ENCODE measurements at regions not wholly inside any gene's neighbourhood (a gene's known extent, or its start where the extent isn't known, plus 50 kb on each side); places are given as distances from the start of the nearest gene placed in this dataset.
"Not testable (repeated sequence)": the region's sequence is repeated elsewhere in the genome, so short reads cannot be mapped to it uniquely, and the experiment has no call there.

DNA sequence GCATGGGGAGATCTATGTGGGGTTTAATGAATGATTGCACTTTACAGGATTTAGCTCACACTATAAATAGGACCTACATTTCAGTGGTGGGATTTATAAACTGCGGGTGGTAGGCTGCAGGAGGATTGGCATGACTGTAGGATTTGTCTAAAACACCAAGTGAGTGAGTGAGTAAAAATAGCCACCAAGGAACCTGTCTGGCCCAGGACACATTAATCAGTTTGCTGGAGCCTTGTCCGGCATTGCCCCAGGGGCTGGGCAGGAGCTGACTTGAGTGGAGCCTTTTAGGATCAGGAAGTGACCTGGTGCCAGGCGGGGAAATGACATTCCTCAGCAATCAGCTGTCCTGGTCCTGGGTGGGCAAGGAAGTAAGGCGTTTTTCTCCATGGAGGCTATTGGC lies 193.9 kb upstream of the ADRA1D start:
- peaks cover 2% of the 10 kb centered on the region for H3K9me3 ChIP-seq (ENCODE audit: low read length)
- no peak overlapping the region for H2AFZ ChIP-seq (ENCODE audit: low read depth, low read length)
- H3K4me3 ChIP-seq (ENCODE audit: low read length) = no peak overlapping the region
- no peaks in the 10 kb centered on the region for H3K4me1 ChIP-seq (ENCODE audit: insufficient read depth, low read length)
- H3K27me3 ChIP-seq (ENCODE audit: insufficient read depth, low read length) = no peaks in the 10 kb centered on the region
- H3K36me3 ChIP-seq (ENCODE audit: insufficient read depth, low read length) = no peaks in the 10 kb centered on the region

DNA sequence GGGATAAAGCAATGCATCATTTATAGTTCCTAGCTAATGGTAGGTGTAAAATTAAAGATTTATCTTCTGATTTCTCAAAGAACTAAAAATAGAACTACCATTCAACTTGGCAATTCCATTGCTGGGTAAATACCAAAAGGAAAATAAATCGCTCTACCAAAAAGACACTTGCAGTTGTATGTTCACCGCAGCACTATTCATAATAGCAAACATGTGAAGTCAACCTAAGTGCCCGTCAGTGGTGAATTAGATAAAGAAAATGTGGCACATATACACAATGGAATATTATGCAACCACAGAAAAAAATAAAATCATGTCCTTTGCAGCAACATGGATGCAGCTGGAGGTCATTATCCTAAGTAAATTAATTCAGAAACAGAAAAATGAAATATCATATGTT lies 192.8 kb upstream of the ADRA1D start:
- Histone ChIP-seq H3K4me1 (ENCODE audit: insufficient read depth, low read length) (no peaks in the 10 kb centered on the region), H3K9me3 (ENCODE audit: low read length) (peaks cover 2% of the 10 kb centered on the region), H3K4me3 (ENCODE audit: low read length) (no peak overlapping the region), H2AFZ (ENCODE audit: low read depth, low read length) (no peak overlapping the region), H3K36me3 (ENCODE audit: insufficient read depth, low read length) (no peaks in the 10 kb centered on the region), H3K27me3 (ENCODE audit: insufficient read depth, low read length) (no peaks in the 10 kb centered on the region)

DNA sequence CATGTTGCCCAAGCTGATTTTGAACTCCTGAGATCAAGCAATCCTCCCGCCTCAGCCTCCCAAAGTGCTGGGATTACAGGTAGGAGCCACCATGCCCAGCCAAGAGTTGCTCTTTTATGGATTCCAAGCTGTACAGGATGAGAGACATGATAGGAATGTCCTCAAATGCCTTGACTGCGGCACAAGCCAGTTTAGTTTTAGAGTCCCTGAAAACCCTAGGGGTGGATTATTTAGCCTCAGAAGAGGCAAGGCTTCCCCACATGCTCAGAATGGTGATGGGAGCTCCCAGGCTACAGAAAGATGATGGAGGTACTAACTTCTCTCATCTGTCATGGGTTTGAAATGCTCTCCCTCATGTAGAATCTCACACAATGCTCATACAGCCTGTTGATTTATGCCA lies 192.1 kb upstream of the ADRA1D start:
- Histone ChIP-seq H3K4me1 (ENCODE audit: insufficient read depth, low read length) (no peaks in the 10 kb centered on the region), H3K36me3 (ENCODE audit: insufficient read depth, low read length) (no peaks in the 10 kb centered on the region), H3K27me3 (ENCODE audit: insufficient read depth, low read length) (no peaks in the 10 kb centered on the region), H3K4me3 (ENCODE audit: low read length) (no peak overlapping the region), H2AFZ (ENCODE audit: low read depth, low read length) (no peak overlapping the region), H3K9me3 (ENCODE audit: low read length) (no peaks in the 10 kb centered on the region)

DNA sequence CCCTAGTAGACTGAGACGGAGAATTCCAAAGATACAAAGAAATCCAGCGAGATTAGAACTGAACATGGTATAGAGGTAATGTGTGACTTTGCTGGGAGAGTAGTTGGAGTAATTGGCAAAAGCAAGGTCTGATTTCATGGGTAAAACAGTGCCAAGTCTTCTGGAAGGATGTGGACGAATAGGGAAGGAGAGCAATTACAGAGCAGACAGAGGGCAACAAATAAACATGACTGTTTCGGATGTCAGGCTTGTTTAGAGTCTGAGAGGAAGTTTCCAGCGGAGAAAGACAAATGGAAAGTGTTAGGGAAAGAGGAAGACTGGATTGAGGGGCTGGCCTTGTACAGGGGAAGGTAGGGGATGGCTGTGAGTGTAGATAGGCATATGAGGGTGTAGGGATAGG lies 190.4 kb upstream of the ADRA1D start:
- H3K4me3 ChIP-seq (ENCODE audit: low read length) = no peak overlapping the region
- H2AFZ ChIP-seq (ENCODE audit: low read depth, low read length) = no peak overlapping the region
- no peaks in the 10 kb centered on the region for H3K36me3 ChIP-seq (ENCODE audit: insufficient read depth, low read length)
- H3K9me3 ChIP-seq (ENCODE audit: low read length) = no peaks in the 10 kb centered on the region
- no peaks in the 10 kb centered on the region for H3K4me1 ChIP-seq (ENCODE audit: insufficient read depth, low read length)
- no peaks in the 10 kb centered on the region for H3K27me3 ChIP-seq (ENCODE audit: insufficient read depth, low read length)

DNA sequence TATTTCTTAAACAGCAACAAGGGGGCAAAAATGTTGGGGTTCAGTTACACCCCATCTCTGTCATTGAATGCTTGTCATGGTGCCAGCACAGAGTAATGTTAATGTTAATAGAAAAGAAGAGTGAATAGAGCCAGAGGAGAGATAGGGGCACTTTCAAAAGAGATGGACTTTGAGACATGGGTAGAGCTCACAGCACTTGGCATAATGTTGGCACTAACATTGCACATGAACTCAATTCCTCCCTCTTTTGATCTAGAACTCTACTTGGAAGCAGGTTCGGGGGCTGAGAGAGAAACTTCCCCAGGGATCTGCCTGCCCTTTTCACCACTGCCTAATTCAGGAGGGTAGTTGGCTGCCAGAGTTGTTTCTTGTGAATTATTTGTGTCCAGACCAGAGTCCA lies 188.0 kb upstream of the ADRA1D start:
- Histone ChIP-seq H2AFZ (ENCODE audit: low read depth, low read length) (no peak overlapping the region), H3K9me3 (ENCODE audit: low read length) (no peaks in the 10 kb centered on the region), H3K4me3 (ENCODE audit: low read length) (no peak overlapping the region), H3K27me3 (ENCODE audit: insufficient read depth, low read length) (no peaks in the 10 kb centered on the region), H3K4me1 (ENCODE audit: insufficient read depth, low read length) (no peaks in the 10 kb centered on the region), H3K36me3 (ENCODE audit: insufficient read depth, low read length) (no peaks in the 10 kb centered on the region)

DNA sequence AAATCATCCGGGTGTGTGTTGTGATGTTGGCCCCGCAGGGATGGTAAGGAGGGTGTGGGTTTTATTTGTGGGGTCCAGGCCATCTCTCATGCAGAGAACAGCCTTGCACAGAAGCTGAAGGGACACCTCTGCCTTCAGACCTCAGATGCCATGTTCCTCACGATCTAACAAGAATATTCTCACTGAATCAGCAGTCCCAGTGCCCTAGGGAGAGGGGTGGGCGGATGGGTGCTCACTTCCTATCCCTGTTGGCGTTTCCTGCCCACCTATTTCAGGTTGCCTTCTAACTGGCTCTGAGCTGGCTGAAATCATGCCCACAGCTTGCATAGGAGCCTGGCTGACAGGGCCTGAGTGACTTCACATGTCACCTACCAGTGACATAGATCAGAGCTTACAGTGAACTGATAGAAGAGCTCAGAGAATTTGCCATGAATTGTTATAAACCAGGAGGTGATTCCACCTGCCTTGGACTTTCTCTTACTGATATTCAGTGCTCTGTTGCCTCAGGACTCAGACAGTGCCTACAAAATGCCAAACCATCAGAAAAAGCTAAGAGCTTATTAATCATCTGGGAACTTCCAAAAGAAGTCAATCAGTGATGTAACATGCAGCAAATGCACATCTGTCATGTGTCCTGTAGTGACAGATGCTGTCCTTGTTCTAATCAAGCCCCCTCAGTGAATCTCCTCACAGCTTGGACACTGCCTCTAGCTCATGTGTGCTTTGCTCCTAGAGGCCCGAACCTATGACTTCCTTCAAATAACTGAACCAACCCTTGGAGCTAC lies 186.8 kb upstream of the ADRA1D start:
- Histone ChIP-seq H3K4me3 (ENCODE audit: low read length) (no peak overlapping the region), H3K27me3 (ENCODE audit: insufficient read depth, low read length) (no peaks in the 10 kb centered on the region), H3K36me3 (ENCODE audit: insufficient read depth, low read length) (no peaks in the 10 kb centered on the region), H3K4me1 (ENCODE audit: insufficient read depth, low read length) (no peaks in the 10 kb centered on the region), H3K9me3 (ENCODE audit: low read length) (no peaks in the 10 kb centered on the region), H2AFZ (ENCODE audit: low read depth, low read length) (no peak overlapping the region)

DNA sequence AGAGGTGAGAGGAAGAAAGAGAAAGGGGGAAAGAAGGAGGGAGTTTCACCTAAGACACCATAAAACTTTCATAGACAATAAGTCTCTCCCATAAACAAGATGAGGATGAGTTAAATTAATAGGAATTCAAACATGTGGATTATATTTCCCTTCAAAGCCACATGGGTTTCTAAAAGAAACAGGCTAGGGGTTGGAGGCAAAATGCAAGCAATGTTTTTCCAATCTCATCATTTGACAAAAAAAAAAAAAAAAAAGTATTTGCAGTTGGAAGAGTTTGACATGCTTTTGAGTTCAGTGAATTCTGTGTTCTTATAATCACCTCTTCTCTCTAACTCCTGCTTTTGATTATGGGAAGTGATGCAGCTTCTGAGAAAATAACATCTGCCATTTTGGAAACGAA lies 186.1 kb upstream of the ADRA1D start:
- H3K4me3 ChIP-seq (ENCODE audit: low read length) = no peak overlapping the region
- H2AFZ ChIP-seq (ENCODE audit: low read depth, low read length) = no peak overlapping the region
- H3K9me3 ChIP-seq (ENCODE audit: low read length) = no peaks in the 10 kb centered on the region
- no peaks in the 10 kb centered on the region for H3K36me3 ChIP-seq (ENCODE audit: insufficient read depth, low read length)
- no peaks in the 10 kb centered on the region for H3K4me1 ChIP-seq (ENCODE audit: insufficient read depth, low read length)
- no peaks in the 10 kb centered on the region for H3K27me3 ChIP-seq (ENCODE audit: insufficient read depth, low read length)

DNA sequence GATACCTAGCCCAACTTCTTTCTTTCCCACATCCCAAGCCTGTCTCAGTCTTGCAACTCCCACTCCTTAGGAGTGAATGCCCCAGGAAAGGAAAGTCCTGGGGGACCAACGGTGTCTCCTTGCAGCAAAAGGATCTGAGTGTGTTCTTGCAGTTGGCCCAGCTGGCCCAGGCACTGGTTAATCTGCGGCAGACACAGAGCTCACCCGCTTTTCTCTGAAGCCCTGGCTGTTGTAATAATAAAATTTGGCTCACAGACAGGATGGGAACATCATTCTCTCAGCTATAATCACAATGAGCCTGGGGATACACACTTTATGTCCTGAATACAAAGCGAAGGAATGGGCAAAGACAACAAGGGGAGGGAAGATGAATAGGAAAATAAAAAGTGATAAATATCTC lies 185.6 kb upstream of the ADRA1D start:
- Histone ChIP-seq H3K36me3 (ENCODE audit: insufficient read depth, low read length) (no peaks in the 10 kb centered on the region), H2AFZ (ENCODE audit: low read depth, low read length) (no peak overlapping the region)

DNA sequence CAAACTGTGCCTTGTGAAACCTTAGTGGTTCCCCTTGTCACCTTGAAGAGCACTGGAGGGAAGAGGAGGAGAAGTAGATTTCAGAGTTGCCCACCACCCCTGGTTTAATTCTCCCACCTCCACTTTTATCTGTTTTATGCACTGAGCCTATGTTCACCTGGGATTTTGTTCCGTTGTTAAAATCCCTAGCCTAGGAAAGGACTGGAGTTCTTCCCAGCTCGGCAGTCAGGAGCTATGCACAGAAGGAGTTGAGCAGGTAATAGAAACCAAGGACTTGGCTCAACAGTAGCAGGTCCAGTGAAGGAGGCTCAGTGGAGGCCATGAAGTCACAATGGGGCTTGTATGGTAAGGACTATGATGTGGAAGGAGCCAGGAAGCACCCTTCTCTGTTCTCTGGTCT lies 182.4 kb upstream of the ADRA1D start:
- H3K36me3 ChIP-seq (ENCODE audit: insufficient read depth, low read length) = no peaks in the 10 kb centered on the region
- H3K4me1 ChIP-seq (ENCODE audit: insufficient read depth, low read length) = peaks cover 14% of the 10 kb centered on the region
- H3K4me3 ChIP-seq (ENCODE audit: low read length) = no peak overlapping the region
- no peaks in the 10 kb centered on the region for H3K27me3 ChIP-seq (ENCODE audit: insufficient read depth, low read length)
- H2AFZ ChIP-seq (ENCODE audit: low read depth, low read length) = no peak overlapping the region
- H3K9me3 ChIP-seq (ENCODE audit: low read length) = no peaks in the 10 kb centered on the region

More for the DNA sequence above, 185.6 kb upstream of the ADRA1D start:
- no peaks in the 10 kb centered on the region for H3K27me3 ChIP-seq (ENCODE audit: insufficient read depth, low read length)
- H3K4me1 ChIP-seq (ENCODE audit: insufficient read depth, low read length) = no peaks in the 10 kb centered on the region
- H3K4me3 ChIP-seq (ENCODE audit: low read length) = no peak overlapping the region
- H3K9me3 ChIP-seq (ENCODE audit: low read length) = no peaks in the 10 kb centered on the region

DNA sequence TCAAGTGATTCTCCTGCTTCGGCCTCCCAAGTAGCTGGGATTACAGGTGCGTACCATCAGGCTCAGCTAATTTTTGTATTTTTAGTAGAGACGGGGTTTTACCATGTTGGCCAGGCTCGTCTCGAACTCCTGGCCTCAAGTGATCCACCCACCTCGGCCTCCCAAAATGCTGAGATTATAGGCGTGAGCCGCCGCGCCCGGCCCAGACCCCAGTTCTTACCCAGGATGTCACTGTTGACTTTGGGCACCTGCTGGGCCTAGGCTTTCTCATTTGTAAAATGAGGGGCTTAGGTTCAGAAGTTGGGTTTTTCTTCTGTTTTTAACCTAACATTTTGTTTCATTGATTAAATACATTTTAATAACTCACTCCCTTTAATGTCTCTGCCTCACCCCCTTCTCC lies 181.7 kb upstream of the ADRA1D start:
- H3K27me3 ChIP-seq (ENCODE audit: insufficient read depth, low read length); H3K9me3 ChIP-seq (ENCODE audit: low read length); H2AFZ ChIP-seq (ENCODE audit: low read depth, low read length); H3K36me3 ChIP-seq (ENCODE audit: insufficient read depth, low read length); H3K4me3 ChIP-seq (ENCODE audit: low read length): not testable (repeated sequence)
- peaks cover 14% of the 10 kb centered on the region for H3K4me1 ChIP-seq (ENCODE audit: insufficient read depth, low read length)

DNA sequence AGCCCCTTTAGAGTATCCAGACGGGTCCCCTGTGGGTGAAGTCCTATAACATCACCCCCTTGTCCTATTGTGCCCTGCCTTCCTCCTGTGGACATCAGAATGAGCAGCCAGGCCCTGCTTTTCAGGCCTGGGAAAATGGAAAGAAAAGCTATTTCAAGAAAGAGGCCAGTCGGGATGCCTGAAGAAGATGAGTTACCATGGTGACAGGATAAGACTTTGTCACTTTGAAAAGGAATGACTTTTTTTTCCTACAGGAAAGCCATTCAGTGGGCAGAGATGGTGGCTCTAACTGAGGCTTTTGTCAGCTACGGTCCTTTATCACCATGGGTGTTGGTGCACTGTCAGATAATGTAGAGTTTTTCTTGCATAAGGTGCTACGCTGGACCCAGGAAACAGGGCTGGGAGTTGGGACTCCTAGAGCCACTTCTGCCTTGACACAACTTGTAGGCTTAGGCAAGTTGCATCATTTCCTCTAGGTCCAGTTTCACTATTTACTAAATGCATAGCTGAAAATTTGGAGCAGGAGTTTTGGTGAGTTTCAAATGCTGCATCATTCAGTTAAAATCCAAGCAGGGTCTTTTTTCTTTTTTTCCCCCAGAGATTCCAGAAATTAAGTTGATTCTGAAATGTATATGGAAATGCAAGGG lies 179.0 kb upstream of the ADRA1D start:
- Histone ChIP-seq H2AFZ (ENCODE audit: low read depth, low read length) (no peak overlapping the region), H3K4me3 (ENCODE audit: low read length) (no peak overlapping the region), H3K27me3 (ENCODE audit: insufficient read depth, low read length) (no peaks in the 10 kb centered on the region), H3K4me1 (ENCODE audit: insufficient read depth, low read length) (peaks cover 14% of the 10 kb centered on the region), H3K9me3 (ENCODE audit: low read length) (no peaks in the 10 kb centered on the region), H3K36me3 (ENCODE audit: insufficient read depth, low read length) (no peaks in the 10 kb centered on the region)

DNA sequence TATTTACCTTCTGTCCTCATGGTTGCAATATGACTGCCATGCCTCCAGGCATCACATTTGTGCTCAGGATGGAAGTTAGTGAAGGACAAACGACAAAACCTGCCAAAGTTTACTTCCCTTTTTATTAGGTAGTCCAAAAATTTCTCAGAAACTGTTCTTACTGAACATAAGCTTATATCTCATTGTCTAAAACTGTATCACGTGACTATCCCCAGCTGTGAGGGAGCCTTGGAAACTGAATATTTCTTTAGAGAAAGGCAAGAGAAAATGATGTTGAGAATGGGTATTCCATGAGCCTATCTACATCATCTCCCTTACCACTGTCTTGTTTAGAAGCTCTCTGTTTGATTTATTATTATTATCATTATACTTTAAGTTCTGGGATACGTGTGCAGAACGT lies 169.1 kb upstream of the ADRA1D start:
- no peak overlapping the region for H3K4me3 ChIP-seq (ENCODE audit: low read length)
- H2AFZ ChIP-seq (ENCODE audit: low read depth, low read length) = no peak overlapping the region
- H3K27me3 ChIP-seq (ENCODE audit: insufficient read depth, low read length) = no peaks in the 10 kb centered on the region
- H3K4me1 ChIP-seq (ENCODE audit: insufficient read depth, low read length) = no peaks in the 10 kb centered on the region
- H3K36me3 ChIP-seq (ENCODE audit: insufficient read depth, low read length) = no peaks in the 10 kb centered on the region
- peaks cover 1% of the 10 kb centered on the region for H3K9me3 ChIP-seq (ENCODE audit: low read length)

DNA sequence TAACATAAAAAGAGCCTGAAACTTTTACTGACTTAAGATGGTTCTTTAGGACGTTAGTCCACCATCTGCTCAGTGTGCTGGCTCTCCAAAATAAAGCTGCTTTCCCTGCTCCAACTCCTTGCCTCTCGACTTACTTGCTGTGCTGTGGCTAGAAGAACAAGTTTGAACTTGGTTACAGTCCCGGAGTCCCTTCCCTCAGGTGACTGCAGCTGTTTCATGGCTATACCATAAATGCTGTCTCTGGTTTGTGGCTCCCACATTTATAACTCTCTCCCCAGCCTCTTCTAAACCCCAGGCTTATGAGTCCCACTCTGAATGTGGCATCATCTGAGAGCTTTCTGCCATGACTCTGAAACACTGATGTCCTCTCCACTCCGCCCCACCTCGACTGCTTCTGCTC lies 166.2 kb upstream of the ADRA1D start:
- Histone ChIP-seq H3K9me3 (ENCODE audit: low read length) (peaks cover 1% of the 10 kb centered on the region), H3K27me3 (ENCODE audit: insufficient read depth, low read length) (no peaks in the 10 kb centered on the region), H3K4me3 (ENCODE audit: low read length) (no peak overlapping the region), H3K4me1 (ENCODE audit: insufficient read depth, low read length) (no peaks in the 10 kb centered on the region), H2AFZ (ENCODE audit: low read depth, low read length) (no peak overlapping the region), H3K36me3 (ENCODE audit: insufficient read depth, low read length) (no peaks in the 10 kb centered on the region)

All from neuron (in vitro differentiated cells).